Esophagus muscularis mucosa (tissue), 4 donors: ENCODE measurements at regions not wholly inside any gene's neighbourhood (a gene's known extent, or its start where the extent isn't known, plus 50 kb on each side); places are given as distances from the start of the nearest gene placed in this dataset.

Experiments
- EP300 ChIP-seq: sonication (generic); formaldehyde crosslinking; IDR thresholded peaks from one replicate; pipeline ENCODE4 v1.6.1; 2017; ENCODE audit warnings: antibody characterized with exemption
- POLR2AphosphoS5 ChIP-seq, 2 donors: sonication (generic); formaldehyde crosslinking; IDR thresholded peaks; one replicate each; pipeline ENCODE4 v1.6.1; 2017; ENCODE audit warnings: antibody characterized with exemption in 2 of 2
- TF ChIP-seq, protein P1 (sequence below), 3 experiments: fragments of 200-600 bp in 2 of 3; fragments of 450-650 bp in 1 of 3; sonication (generic) in 2 of 3; IDR thresholded peaks; one replicate each; pipeline ENCODE4 v1.5.1; 2017 to 2019; ENCODE audit warnings: antibody characterized with exemption in 3 of 3, mild to moderate bottlenecking in 2 of 3, moderate library complexity in 1 of 3

DNA sequence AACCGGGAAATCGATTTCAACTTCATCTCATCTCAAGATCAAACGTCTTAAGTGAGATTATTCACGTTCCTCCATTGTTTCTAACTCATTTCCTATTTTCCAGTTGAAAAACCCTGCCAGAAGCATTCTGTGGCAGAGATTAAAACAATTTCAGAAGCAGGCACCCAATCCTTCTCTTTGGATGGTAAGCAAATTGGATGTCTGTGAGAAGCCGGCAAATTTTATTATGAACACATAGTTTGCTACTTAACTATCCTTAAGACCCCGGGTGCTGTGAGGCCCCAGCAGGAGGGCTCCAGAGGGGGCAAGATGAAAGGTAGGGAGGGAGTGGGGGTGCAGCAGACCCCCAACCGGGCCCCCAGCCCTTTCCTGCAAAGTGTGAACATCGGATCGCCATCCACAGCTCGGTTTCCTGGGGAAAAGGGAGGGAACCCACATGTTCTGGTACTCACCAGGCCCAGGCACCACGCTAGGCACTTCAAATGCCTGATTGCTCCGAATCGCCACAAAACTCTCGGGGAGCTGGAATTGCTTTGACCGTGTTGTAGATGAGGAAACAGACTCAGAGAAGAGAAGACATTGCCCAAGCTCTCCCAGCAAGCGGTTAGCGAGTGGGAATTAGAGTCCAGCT, 167.1 kb upstream of the MVB12B start:
- TF ChIP-seq EP300 (no peak), POLR2AphosphoS5 (IDR thresholded peaks at IDR 0.05) (no peak)
- TF ChIP-seq, protein P1, sequence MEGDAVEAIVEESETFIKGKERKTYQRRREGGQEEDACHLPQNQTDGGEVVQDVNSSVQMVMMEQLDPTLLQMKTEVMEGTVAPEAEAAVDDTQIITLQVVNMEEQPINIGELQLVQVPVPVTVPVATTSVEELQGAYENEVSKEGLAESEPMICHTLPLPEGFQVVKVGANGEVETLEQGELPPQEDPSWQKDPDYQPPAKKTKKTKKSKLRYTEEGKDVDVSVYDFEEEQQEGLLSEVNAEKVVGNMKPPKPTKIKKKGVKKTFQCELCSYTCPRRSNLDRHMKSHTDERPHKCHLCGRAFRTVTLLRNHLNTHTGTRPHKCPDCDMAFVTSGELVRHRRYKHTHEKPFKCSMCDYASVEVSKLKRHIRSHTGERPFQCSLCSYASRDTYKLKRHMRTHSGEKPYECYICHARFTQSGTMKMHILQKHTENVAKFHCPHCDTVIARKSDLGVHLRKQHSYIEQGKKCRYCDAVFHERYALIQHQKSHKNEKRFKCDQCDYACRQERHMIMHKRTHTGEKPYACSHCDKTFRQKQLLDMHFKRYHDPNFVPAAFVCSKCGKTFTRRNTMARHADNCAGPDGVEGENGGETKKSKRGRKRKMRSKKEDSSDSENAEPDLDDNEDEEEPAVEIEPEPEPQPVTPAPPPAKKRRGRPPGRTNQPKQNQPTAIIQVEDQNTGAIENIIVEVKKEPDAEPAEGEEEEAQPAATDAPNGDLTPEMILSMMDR (IDR thresholded peaks at IDR 0.05), result no peak
